HepG2 (cell line): ENCODE measurements at regions not wholly inside any gene's neighbourhood (a gene's known extent, or its start where the extent isn't known, plus 50 kb on each side); places are given as distances from the start of the nearest gene placed in this dataset.

Experiments
- ATAC-seq: fragments of 200-7000 bp; cut with Tn5 transposase; 3 replicates; pipeline ENCODE4 v1.9.1; 2020; ENCODE audit warnings: mild to moderate bottlenecking, moderate library complexity
- BruUV-seq: library from RNA; stranded (reverse); fragments of 400-500 nt; replicated peaks from 2 replicates; lab custom pipeline; 2021; lab: Mats Ljungman, UMichigan
- CTCF ChIA-PET: fragments of 300-600 bp; formaldehyde crosslinking; extraction: SDS; loops from one replicate; lab custom pipeline; 2021; ENCODE audit warnings: low total read pairs, inconsistent platforms, low intra/inter-chr PET ratio; lab: Yijun Ruan, JAX
- POLR2A ChIA-PET: fragments of 350-600 bp; sonication (Branson Sonifier 250); formaldehyde crosslinking; loops from one replicate; lab custom pipeline; 2020; ENCODE audit warnings: antibody characterized with exemption, inconsistent platforms; lab: Yijun Ruan, JAX
- DNase-seq: peaks from one replicate; pipeline ENCODE4 v3.0.0-alpha.2; 2015; ENCODE audit warnings: low spot score
- FAIRE-seq: peaks from 3 replicates; lab custom pipeline; 2011; peaks lifted over from hg19 to GRCh38; lab: Jason Lieb, UNC
- H2AFZ ChIP-seq: one replicate; pipeline ENCODE4 v1.6.1; 2011; ENCODE audit warnings: low read length, inconsistent platforms
- H3K27ac ChIP-seq: fragments of 300-600 bp; 3 replicates; pipeline ENCODE4 v1.8.0; 2011; ENCODE audit warnings: mixed run types, mild to moderate bottlenecking, mixed read lengths, low read length, inconsistent platforms; ENCODE audit not compliant: insufficient read depth; ENCODE audit errors: extremely low read length
- H3K27me3 ChIP-seq, 2 experiments: fragments of 200-600 bp in 1 of 2; 2 replicates in 1 of 2; 3 replicates in 1 of 2; pipeline versions ENCODE4 v1.6.0 to v1.8.0; 2011; ENCODE audit warnings: low read length in 2 of 2, mild to moderate bottlenecking in 2 of 2, moderate library complexity in 2 of 2, inconsistent platforms in 1 of 2; ENCODE audit not compliant: insufficient read depth in 2 of 2, control insufficient read depth in 1 of 2
- H3K36me3 ChIP-seq, 2 experiments: fragments of 200-600 bp in 1 of 2; replicated peaks in 1 of 2; 2 replicates in 1 of 2; 3 replicates in 1 of 2; pipeline versions ENCODE4 v1.5.1 to v1.8.0; 2011; ENCODE audit warnings: low read length in 2 of 2, inconsistent platforms in 1 of 2; ENCODE audit not compliant: insufficient read depth in 2 of 2, control insufficient read depth in 1 of 2
- H3K4me1 ChIP-seq: 2 replicates; pipeline ENCODE4 v1.5.1; 2012; ENCODE audit warnings: low read length, inconsistent platforms; ENCODE audit not compliant: insufficient read depth
- H3K4me2 ChIP-seq: 2 replicates; pipeline ENCODE4 v1.6.0; 2011; ENCODE audit warnings: low read depth, low read length, inconsistent platforms
- H3K4me3 ChIP-seq, 3 experiments: fragments of 200-600 bp in 1 of 3; sonication (generic), shearing (Covaris generic) in 1 of 3; replicated peaks in 1 of 3; 2 replicates each; pipeline ENCODE4 v1.5.1; 2011 to 2016; ENCODE audit warnings: low read length in 3 of 3, inconsistent platforms in 2 of 3, low read depth in 2 of 3, mild to moderate bottlenecking in 2 of 3, control low read depth in 1 of 3, mixed read lengths in 1 of 3; ENCODE audit not compliant: insufficient read depth in 1 of 3
- H3K79me2 ChIP-seq: one replicate; pipeline ENCODE4 v1.6.1; 2011; ENCODE audit warnings: low read length, inconsistent platforms; ENCODE audit not compliant: insufficient read depth
- H3K9ac ChIP-seq: 2 replicates; pipeline ENCODE4 v1.6.0; 2011; ENCODE audit warnings: mild to moderate bottlenecking, low read depth, low read length, inconsistent platforms; ENCODE audit not compliant: insufficient read depth
- H3K9me3 ChIP-seq: 2 replicates; pipeline ENCODE4 v1.5.1; 2012; ENCODE audit warnings: mild to moderate bottlenecking, low read length
- H4K20me1 ChIP-seq: 2 replicates; pipeline ENCODE4 v1.6.0; 2011; ENCODE audit warnings: inconsistent platforms, mild to moderate bottlenecking, low read length, moderate library complexity; ENCODE audit not compliant: insufficient read depth
- CHD4 ChIP-seq: fragments of 200-600 bp; sonication (generic); IDR thresholded peaks from 2 replicates; pipeline ENCODE4 v1.7.0; 2017; ENCODE audit warnings: mild to moderate bottlenecking, low read length, borderline replicate concordance
- GABPB1 ChIP-seq: IDR thresholded peaks from 2 replicates; pipeline ENCODE4 v1.6.1; 2016; ENCODE audit warnings: mild to moderate bottlenecking, missing genetic modification reagents, moderate library complexity, missing compliant biosample characterization
- HDAC1 ChIP-seq: sonication (generic); formaldehyde crosslinking; IDR thresholded peaks from 2 replicates; pipeline ENCODE4 v1.5.1; 2020; ENCODE audit warnings: mild to moderate bottlenecking, missing genetic modification reagents
- SIN3A ChIP-seq: IDR thresholded peaks from 2 replicates; pipeline ENCODE4 v1.6.1; 2011; ENCODE audit warnings: low read depth, mild to moderate bottlenecking, control low read depth, low read length, borderline replicate concordance
- SOX6 ChIP-seq, 2 experiments: fragments of 450-650 bp in 1 of 2; sonication (generic) in 1 of 2; formaldehyde crosslinking in 1 of 2; IDR thresholded peaks; 2 replicates each; pipeline versions ENCODE4 v1.4.0 to v1.6.1; 2017 to 2020; ENCODE audit warnings: antibody characterized with exemption in 1 of 2, mild to moderate bottlenecking in 1 of 2, missing genetic modification reagents in 1 of 2
- ZFP41 ChIP-seq: sonication (generic); formaldehyde crosslinking; IDR thresholded peaks from 2 replicates; pipeline ENCODE4 v1.4.0; 2020; ENCODE audit warnings: mild to moderate bottlenecking, missing genetic modification reagents, borderline replicate concordance
- ZNF24 ChIP-seq: fragments of 450-650 bp; IDR thresholded peaks from 2 replicates; pipeline ENCODE4 v1.6.1; 2017; ENCODE audit warnings: antibody characterized with exemption, mild to moderate bottlenecking
- ZNF496 ChIP-seq: sonication (generic); formaldehyde crosslinking; IDR thresholded peaks from 2 replicates; pipeline ENCODE4 v1.8.1; 2023; ENCODE audit warnings: mild to moderate bottlenecking, moderate library complexity, missing genetic modification reagents; ENCODE audit not compliant: insufficient replicate concordance
- ZNF512B ChIP-seq: sonication (generic); formaldehyde crosslinking; IDR thresholded peaks from 2 replicates; pipeline ENCODE4 v1.5.1; 2020; ENCODE audit warnings: missing genetic modification reagents, mild to moderate bottlenecking, borderline replicate concordance
- ZNF776 ChIP-seq: sonication (generic); formaldehyde crosslinking; IDR thresholded peaks from 2 replicates; pipeline ENCODE4 v1.4.0; 2020; ENCODE audit warnings: mild to moderate bottlenecking, missing genetic modification reagents
- WGBS: methylation state at CpG from one replicate; pipeline ENCODE4 v1.1.6; 2017; ENCODE audit warnings: low lambda C conversion rate; 5-methylcytosine and 5-hydroxymethylcytosine counted together
- in situ Hi-C: cut with HindIII; loops from 2 replicates; pipeline ENCODE4 v1.10.0; 2017; ENCODE audit warnings: low pct_unique_long_range_greater_than_20kb; ENCODE audit not compliant: extremely low pct_ligation_motif_present
- intact Hi-C: fragments of 100-400 bp; cut with micrococcal nuclease; formaldehyde crosslinking; loops from one replicate; pipeline ENCODE4 v1.10.0; 2022; ENCODE audit not compliant: unreplicated experiment

DNA sequence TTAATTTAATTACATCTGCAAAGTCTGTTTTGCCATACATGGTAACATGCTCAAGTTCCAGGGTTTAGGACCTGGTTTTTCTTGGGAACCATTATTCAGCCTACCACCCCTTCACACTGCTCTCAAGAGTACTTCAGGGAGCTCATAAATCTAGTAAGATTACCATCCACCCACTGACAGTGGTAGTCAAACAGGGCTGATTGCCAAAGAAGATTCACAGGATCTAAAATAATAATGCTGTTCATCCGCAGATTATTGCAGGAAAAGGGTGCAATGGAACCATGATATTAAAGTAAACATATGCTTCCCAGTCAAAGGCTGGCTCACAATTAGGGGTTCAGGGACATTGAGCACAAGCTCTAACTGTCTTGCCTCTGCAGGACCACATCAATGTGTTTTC is 148.0 kb upstream of the CYRIA start:
- no TSS peak for BruUV-seq
- H3K9me3 ChIP-seq: no peaks in the 10 kb centered on the region
- H3K4me1 ChIP-seq: peaks cover 14% of the 10 kb centered on the region
- H3K79me2 ChIP-seq: no peaks in the 10 kb centered on the region
- no peak overlapping the region for H3K9ac ChIP-seq
- H3K36me3 ChIP-seq: no peaks in the 10 kb centered on the region
- CTCF ChIA-PET: no interaction called here
- intact Hi-C loops: no loop called here
- ATAC-seq (no peak), DNase-seq (no peak)
- no peaks in the 10 kb centered on the region for H4K20me1 ChIP-seq
- no peak overlapping the region for H3K4me2 ChIP-seq
- TF ChIP-seq ZNF496 (CRISPR knock-in tag): no peak
- no peak for TF ChIP-seq ZNF512B (CRISPR knock-in tag)
- no peak for TF ChIP-seq ZNF776 (CRISPR knock-in tag)
- no peak for TF ChIP-seq GABPB1 (CRISPR knock-in tag)
- no peak for TF ChIP-seq CHD4
- TF ChIP-seq SIN3A: no peak
- TF ChIP-seq ZFP41 (CRISPR knock-in tag): no peak
- no peak for TF ChIP-seq SOX6 (IDR thresholded peaks at IDR 0.05)
- no peak for TF ChIP-seq SOX6 (CRISPR knock-in tag; IDR thresholded peaks at IDR 0.05)
- no peak for TF ChIP-seq HDAC1 (CRISPR knock-in tag)
- no peak for TF ChIP-seq ZNF24
- TF ChIP-seq, all 625 proteins: peak for 0
- Histone ChIP-seq H2AFZ (no peak overlapping the region), H3K27me3 (no peaks in the 10 kb centered on the region), H3K27ac (no peak overlapping the region), H3K4me3 (no peak overlapping the region)
- in situ Hi-C loops: no loop called here
- FAIRE-seq: no peak
- POLR2A ChIA-PET: no interaction called here
- WGBS: 94% methylated on average over 1 of the region's 1 CpG
